ENCODE measurements at regions not wholly inside any gene's neighbourhood (a gene's known extent, or its start where the extent isn't known, plus 50 kb on each side); places are given as distances from the start of the nearest gene placed in this dataset.

GRCh38 chr9:631596-631995, 209.9 kb upstream of the DMRT1 start:
- DNase-seq, result no peak

GRCh38 chr9:633461-633860, 208.0 kb upstream of the DMRT1 start:
- DNase-seq, result no peak

- DNase-seq, result no peak
Observed at GRCh38 chr9:636931-637591, 204.4 kb upstream of the DMRT1 start.

- DNase-seq, result no peak
Observed at GRCh38 chr9:638152-638551, 203.3 kb upstream of the DMRT1 start.

DNA sequence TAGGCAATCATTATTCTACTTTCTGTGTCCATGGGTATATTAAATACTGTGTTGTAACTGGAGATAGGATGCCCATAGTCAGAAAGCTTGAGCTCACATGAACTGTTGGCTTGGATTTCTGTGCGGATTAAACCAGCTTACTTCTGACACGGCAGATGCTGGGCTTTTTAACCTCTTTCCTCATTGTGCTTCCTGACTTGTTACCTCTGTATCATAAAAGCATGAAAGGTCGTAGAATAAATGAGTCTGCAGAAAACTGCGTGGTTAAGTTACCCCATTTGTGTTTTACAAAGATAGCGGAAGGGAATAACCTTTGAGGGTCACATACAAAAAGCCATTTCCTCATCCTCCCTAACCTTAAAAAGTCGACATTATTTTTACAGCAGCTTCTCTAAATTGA, 199.5 kb upstream of the DMRT1 start:
- DNase-seq, result no peak

DNA sequence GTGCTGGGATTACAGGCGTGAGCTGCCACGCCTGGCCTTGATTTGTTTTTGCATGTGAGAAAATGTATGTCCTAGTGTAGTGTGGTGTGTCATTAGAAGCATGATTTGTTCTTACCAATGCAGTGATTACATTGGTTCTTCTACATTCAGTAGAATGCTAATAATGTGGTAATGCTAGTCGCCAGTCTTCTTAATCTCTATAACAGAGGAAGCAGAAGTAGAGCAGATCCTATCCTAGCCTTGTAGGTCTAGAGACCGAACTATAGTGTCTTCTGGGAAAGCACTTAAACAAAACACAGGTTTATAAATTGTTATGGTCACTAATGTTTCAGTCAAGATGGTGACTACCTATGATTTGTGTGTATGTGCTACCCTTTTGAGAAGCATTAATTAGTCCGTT, 197.5 kb upstream of the DMRT1 start:
- DNase-seq, result no peak

GRCh38 chr9:647522-647921, 194.0 kb upstream of the DMRT1 start:
- DNase-seq, result no peak

GRCh38 chr9:649128-650074, 192.1 kb upstream of the DMRT1 start:
- DNase-seq, result no peak

DNA sequence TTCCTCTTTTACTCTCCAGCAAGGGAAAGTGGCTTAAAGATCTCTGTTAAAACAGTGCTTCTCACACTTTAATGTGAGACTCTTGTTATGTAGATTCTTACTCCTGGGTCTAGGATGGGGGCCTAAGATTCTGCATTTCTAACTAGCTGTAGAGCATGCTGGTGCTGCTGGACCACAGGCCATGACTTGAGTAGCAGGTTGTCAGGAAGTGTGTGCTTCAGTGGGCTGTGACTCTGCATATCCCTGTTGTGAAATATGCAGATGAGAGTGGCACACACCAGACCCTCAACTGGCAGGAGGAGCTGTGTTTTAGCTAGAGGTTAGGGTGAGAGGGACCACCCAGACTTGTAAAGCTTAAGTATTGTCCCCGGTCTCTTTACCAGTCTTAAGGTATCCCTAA, 191.1 kb upstream of the DMRT1 start:
- peak in 1 of 2 donors; percentile 6 for DNase-seq

DNA sequence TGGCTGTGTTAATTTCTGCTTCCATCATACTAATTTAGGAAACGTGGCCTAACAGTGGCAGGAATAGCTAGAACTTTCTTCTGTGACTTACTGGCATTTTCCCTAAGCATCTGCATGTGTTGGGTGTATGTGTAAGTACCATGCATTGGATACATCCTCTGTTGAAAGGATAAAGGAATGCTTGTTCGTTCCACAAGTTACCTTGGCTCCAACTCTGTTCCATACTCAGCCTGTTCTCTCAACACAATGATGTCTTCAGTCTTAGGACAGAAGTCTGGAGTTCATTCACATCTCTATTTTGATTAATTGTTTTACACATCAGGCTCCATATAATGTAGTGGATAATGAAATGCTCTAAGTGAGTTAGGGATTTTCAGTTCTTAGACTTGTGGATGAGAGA, 190.1 kb upstream of the DMRT1 start:
- DNase-seq, result no peak

DNA sequence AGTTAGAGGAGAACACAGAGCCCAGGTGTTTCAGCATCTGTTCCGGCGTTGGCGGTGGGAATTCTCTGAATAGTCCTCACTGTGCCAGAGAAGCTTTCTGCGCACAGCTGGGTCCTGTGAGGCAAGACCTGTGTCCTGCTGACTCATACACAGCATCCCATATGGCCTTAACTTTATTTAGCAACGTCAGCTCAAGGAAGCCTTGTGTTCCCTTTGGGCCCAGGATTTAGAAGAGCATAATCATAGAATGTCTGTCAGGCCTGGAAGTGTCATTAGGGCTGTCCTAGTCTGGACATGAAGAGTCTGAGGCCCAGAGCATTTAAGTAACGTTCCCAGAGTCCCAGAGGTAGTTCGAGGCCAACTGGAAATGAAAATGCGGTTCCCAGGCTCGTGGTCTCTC, 188.6 kb upstream of the DMRT1 start:
- DNase-seq, result no peak

DNA sequence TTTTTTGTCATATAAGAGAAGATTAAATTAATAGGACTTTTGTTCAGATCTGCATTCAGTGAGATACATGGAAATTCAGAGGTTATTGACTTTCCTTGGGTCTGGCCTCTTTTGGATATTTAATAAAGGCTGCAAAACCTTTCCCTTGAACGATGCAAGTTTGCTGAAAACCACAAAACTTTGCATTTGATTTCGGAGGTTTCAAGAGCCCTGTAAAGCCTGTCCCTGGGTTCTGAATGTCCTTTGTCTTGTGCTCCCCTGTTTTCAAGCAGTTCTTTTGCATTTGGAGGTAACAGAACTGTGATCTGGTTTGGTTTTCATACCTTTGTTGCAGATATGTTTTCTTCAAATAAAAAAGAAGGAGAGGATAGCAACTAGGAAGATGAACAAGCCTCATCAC, 188.1 kb upstream of the DMRT1 start:
- DNase-seq, result no peak

DNA sequence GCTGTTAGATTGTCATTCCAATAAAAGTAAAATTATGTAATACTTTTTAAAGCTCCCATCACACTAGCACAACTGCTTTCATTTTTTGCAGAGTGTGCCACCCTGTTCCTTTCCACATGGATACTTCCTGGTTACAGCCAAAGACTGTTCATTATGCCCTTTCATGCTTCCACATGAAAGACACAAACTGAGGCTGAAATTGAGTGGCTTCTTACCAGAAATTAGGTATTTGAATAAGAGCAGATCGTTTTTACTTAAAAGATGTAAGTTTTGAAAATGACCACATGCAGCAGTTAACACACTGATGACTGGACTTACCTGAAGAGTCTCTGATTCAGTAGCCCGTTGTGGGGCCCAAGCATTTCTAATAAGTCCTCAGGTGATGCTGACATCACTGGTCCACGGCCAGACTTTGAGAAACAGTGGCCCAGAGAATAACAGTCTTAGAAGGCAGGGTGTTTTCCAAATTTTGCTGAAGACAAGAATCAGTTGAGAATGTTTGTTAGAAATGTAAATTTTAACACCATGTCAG, 187.6 kb upstream of the DMRT1 start:
- no peak for DNase-seq

DNA sequence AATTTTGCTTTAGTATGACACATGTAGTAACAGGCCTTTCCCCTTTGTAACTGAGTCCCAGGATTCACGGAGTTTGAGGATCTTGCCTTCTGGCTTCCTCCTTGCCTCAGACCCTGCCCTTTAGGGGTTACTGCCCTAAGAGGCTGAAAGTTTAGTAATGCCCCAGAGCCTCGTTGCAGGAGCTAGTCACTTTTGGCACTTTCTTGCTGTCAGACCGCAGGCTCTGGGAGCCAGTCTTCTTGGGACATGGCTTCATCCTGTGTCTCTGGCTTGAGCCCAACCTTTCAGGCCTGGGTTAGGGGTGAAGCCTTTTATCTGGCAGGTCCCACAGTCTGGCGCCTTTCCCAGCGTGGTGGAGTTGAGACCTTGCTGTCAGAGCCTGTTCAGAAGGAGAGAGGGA, 185.6 kb upstream of the DMRT1 start:
- no peak for DNase-seq

DNA sequence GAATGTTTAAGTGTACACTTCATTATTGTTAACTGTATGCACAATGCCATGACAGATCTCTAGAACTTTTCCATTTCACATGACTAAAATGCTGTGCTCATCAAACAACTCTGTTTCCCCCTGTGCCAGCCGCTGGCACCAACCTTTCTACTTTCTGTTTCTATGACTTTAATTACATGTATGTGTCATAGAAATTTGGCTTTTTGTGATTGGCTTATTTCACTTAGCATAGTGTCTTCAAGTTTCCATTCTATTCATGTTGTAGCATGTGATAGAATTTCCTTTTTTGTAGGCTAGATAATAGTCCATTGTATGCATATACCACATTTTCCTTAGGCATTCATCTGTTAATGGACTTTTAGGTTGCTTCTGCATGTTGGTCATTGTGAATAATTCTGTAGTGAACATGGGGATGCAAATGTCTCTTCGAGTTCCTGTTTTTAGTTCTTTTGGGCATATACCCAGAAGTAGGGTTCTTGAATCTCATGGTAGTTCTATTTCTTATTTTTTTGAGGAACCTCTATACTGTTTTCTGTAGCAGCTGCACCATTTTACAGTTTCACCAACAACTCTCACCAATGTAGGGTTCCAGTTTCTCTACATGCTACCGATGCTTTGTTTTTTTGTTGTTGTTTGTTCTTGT, 184.4 kb upstream of the DMRT1 start:
- no peak for DNase-seq

DNA sequence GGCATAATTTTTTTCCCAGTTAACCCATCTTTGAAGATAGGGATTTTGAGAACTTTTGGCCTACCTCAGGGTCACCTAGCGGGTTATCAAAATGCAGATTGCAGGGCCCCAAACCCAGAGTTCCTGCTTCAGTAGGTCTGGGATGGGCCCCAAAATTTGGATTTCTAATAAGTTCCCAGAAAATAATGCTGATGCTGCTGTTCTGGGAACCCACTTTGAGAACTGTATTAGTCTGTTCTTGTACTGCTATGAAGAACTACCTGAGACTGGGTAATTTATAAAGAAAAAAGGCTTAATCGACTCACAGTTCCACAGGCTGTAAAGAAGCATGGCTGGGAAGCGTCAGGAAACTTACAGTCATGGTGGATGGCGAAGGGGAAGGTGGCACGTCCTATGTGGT, 182.2 kb upstream of the DMRT1 start:
- no peak for DNase-seq

- no peak for DNase-seq
Observed at GRCh38 chr9:660227-660626, 181.3 kb upstream of the DMRT1 start.

DNA sequence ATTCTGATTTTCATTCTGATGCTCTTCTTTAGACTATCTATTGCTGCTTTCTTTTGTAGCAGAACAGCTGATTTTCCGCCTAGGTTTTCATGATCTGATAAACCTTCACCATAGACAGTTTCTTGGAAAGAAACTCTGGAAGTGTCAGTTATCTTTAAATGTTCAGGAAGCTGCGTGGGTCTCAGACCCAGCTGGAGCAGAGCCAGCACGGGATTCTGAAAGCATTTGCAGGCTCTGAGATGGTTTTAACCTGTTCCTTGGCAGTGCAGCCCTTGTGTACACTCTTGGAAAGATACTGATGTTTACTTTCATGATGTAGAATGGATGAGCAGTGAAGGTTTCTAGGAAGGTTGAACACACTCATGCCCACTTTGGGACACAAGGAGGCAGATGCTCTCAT, 178.0 kb upstream of the DMRT1 start:
- DNase-seq, result no peak

GRCh38 chr9:665296-665695, 176.2 kb upstream of the DMRT1 start:
- no peak for DNase-seq

DNA sequence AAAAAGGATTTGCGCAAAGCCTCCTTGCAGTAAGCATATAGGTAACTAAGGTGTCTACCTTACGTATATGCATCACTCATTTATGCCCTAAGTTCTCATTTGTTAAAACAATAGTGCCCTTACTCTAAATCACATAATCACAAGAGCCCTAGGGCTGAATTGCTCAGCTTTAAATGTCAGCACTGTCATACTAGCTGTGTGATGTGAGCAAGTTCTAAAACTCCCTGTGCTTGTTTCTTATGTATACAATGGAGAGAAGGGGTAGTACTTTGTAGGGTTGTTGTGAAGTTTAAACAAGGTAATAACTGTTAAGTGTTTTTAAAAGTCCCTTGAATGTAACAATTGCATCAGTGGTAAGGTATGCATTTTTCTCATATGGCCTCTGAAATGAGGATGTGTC, 169.5 kb upstream of the DMRT1 start:
- DNase-seq, result no peak

- DNase-seq, result no peak
Observed at GRCh38 chr9:672851-673250, 168.6 kb upstream of the DMRT1 start.

- DNase-seq, result no peak
Observed at GRCh38 chr9:673264-673965, 168.1 kb upstream of the DMRT1 start.

GRCh38 chr9:673966-674526, 167.5 kb upstream of the DMRT1 start:
- no peak for DNase-seq

Measured in CD4-positive, alpha-beta T cell treated with Interleukin-1 beta for 1 hour (primary cell).